ENCODE measurements at regions not wholly inside any gene's neighbourhood (a gene's known extent, or its start where the extent isn't known, plus 50 kb on each side); places are given as distances from the start of the nearest gene placed in this dataset.

GRCh38 chr12:19700969-19701368 is 261.7 kb downstream of the AEBP2 start:
- Mint-ChIP-seq H3K4me1 (ENCODE audit: low read depth) (peaks cover under 1% of the 10 kb centered on the region), H3K36me3 (ENCODE audit: low read depth) (peaks cover 9% of the 10 kb centered on the region), H3K27ac (ENCODE audit: unreplicated experiment) (no peak overlapping the region), H3K27me3 (ENCODE audit: low read depth) (no peaks in the 10 kb centered on the region), H3K4me3 (ENCODE audit: unreplicated experiment) (no peak overlapping the region), H3K9me3 (ENCODE audit: low read depth) (peaks cover 31% of the 10 kb centered on the region)
- TF ChIP-seq CTCF (IDR thresholded peaks at IDR 0.05): no peak
- DNase-seq (ENCODE audit: low spot score): peak; percentile 65

- Mint-ChIP-seq H3K4me3 (ENCODE audit: unreplicated experiment) (no peak overlapping the region), H3K4me1 (ENCODE audit: low read depth) (peaks cover 1% of the 10 kb centered on the region), H3K27me3 (ENCODE audit: low read depth) (no peaks in the 10 kb centered on the region), H3K9me3 (ENCODE audit: low read depth) (peaks cover 46% of the 10 kb centered on the region), H3K36me3 (ENCODE audit: low read depth) (peaks cover 9% of the 10 kb centered on the region), H3K27ac (ENCODE audit: unreplicated experiment) (no peak overlapping the region)
- DNase-seq (ENCODE audit: low spot score): no peak
- no peak for TF ChIP-seq CTCF (IDR thresholded peaks at IDR 0.05)
Measured at GRCh38 chr12:19704966-19705365, 265.7 kb downstream of the AEBP2 start.

- no peak for DNase-seq (ENCODE audit: low spot score)
- Mint-ChIP-seq H3K4me1 (ENCODE audit: low read depth) (peaks cover 20% of the 10 kb centered on the region), H3K4me3 (ENCODE audit: unreplicated experiment) (no peak overlapping the region), H3K27ac (ENCODE audit: unreplicated experiment) (no peak overlapping the region), H3K27me3 (ENCODE audit: low read depth) (no peaks in the 10 kb centered on the region), H3K9me3 (ENCODE audit: low read depth) (peaks cover 48% of the 10 kb centered on the region), H3K36me3 (ENCODE audit: low read depth) (peaks cover 7% of the 10 kb centered on the region)
- TF ChIP-seq CTCF (IDR thresholded peaks at IDR 0.05): no peak
Measured at GRCh38 chr12:19706936-19707335, 267.6 kb downstream of the AEBP2 start.

GRCh38 chr12:19707948-19708409 is 268.7 kb downstream of the AEBP2 start:
- Mint-ChIP-seq H3K27me3 (ENCODE audit: low read depth) (no peaks in the 10 kb centered on the region), H3K27ac (ENCODE audit: unreplicated experiment) (no peak overlapping the region), H3K36me3 (ENCODE audit: low read depth) (peaks cover 5% of the 10 kb centered on the region), H3K4me1 (ENCODE audit: low read depth) (peaks cover 31% of the 10 kb centered on the region), H3K4me3 (ENCODE audit: unreplicated experiment) (no peak overlapping the region), H3K9me3 (ENCODE audit: low read depth) (peaks cover 48% of the 10 kb centered on the region)
- DNase-seq (ENCODE audit: low spot score): no peak
- peak; percentile 39 for TF ChIP-seq CTCF (IDR thresholded peaks at IDR 0.05)

- Mint-ChIP-seq H3K4me1 (ENCODE audit: low read depth) (peaks cover 31% of the 10 kb centered on the region), H3K27me3 (ENCODE audit: low read depth) (no peaks in the 10 kb centered on the region), H3K27ac (ENCODE audit: unreplicated experiment) (no peak overlapping the region), H3K9me3 (ENCODE audit: low read depth) (peaks cover 42% of the 10 kb centered on the region), H3K36me3 (ENCODE audit: low read depth) (no peaks in the 10 kb centered on the region), H3K4me3 (ENCODE audit: unreplicated experiment) (no peak overlapping the region)
- DNase-seq (ENCODE audit: low spot score): no peak
- no peak for TF ChIP-seq CTCF (IDR thresholded peaks at IDR 0.05)
Measured at GRCh38 chr12:19709889-19710288, 270.6 kb downstream of the AEBP2 start.

Data from chondrocyte (in vitro differentiated cells).